ENCODE measurements at regions not wholly inside any gene's neighbourhood (a gene's known extent, or its start where the extent isn't known, plus 50 kb on each side); places are given as distances from the start of the nearest gene placed in this dataset.

GRCh38 chr21:19878133-19878532, 1120.1 kb upstream of the NCAM2 start:
- no peak for DNase-seq

GRCh38 chr21:19899645-19900044, 1098.6 kb upstream of the NCAM2 start:
- DNase-seq, result no peak

GRCh38 chr21:19900149-19900548, 1098.1 kb upstream of the NCAM2 start:
- DNase-seq, result no peak

- no peak for DNase-seq
These were observed 1089.8 kb upstream of the NCAM2 start for GRCh38 chr21:19908390-19908789.

- no peak for DNase-seq
These were observed 1084.2 kb upstream of the NCAM2 start for GRCh38 chr21:19914028-19914427.

- no peak for DNase-seq
These were observed 1077.0 kb upstream of the NCAM2 start for GRCh38 chr21:19921211-19921610.

- no peak for DNase-seq
These were observed 1076.1 kb upstream of the NCAM2 start for GRCh38 chr21:19922122-19922521.

GRCh38 chr21:19935467-19935866, 1062.7 kb upstream of the NCAM2 start:
- no peak for DNase-seq

GRCh38 chr21:19937619-19938018, 1060.6 kb upstream of the NCAM2 start:
- no peak for DNase-seq

- no peak for DNase-seq
These were observed 1056.6 kb upstream of the NCAM2 start for GRCh38 chr21:19941626-19942025.

- no peak for DNase-seq
These were observed 1047.9 kb upstream of the NCAM2 start for GRCh38 chr21:19950347-19950746.

GRCh38 chr21:19969156-19969555, 1029.1 kb upstream of the NCAM2 start:
- no peak for DNase-seq

- DNase-seq, result no peak
These were observed 1016.3 kb upstream of the NCAM2 start for GRCh38 chr21:19981938-19982337.

- DNase-seq, result no peak
These were observed 1011.8 kb upstream of the NCAM2 start for GRCh38 chr21:19986396-19986795.

- DNase-seq, result no peak
These were observed 1010.5 kb upstream of the NCAM2 start for GRCh38 chr21:19987671-19988070.

GRCh38 chr21:19992540-19992939, 1005.7 kb upstream of the NCAM2 start:
- DNase-seq, result no peak

- DNase-seq, result no peak
These were observed 1004.9 kb upstream of the NCAM2 start for GRCh38 chr21:19993268-19993667.

- no peak for DNase-seq
These were observed 1003.0 kb upstream of the NCAM2 start for GRCh38 chr21:19995253-19995652.

GRCh38 chr21:19998453-19998852, 999.8 kb upstream of the NCAM2 start:
- DNase-seq, result no peak

GRCh38 chr21:19999369-20000272, 998.6 kb upstream of the NCAM2 start:
- DNase-seq, result no peak

- no peak for DNase-seq
These were observed 993.8 kb upstream of the NCAM2 start for GRCh38 chr21:20004367-20004766.

- no peak for DNase-seq
These were observed 987.5 kb upstream of the NCAM2 start for GRCh38 chr21:20010691-20011200.

GRCh38 chr21:20013851-20014250, 984.4 kb upstream of the NCAM2 start:
- no peak for DNase-seq

GRCh38 chr21:20016435-20017005, 981.7 kb upstream of the NCAM2 start:
- DNase-seq, result no peak

Measured in activated T-cell treated with anti-CD3 and anti-CD28 coated beads, Interleukin-2, amount 50 U/mL, for 48 hours (primary cell).